Femur (tissue), 1 donor: ENCODE measurements at regions not wholly inside any gene's neighbourhood (a gene's known extent, or its start where the extent isn't known, plus 50 kb on each side); places are given as distances from the start of the nearest gene placed in this dataset.

ENCODE experiments used
- DNase-seq: peaks from one replicate; pipeline ENCODE4 v3.0.0-alpha.2; 2017

GRCh38 chr5:136526021-136526420 is 160.7 kb upstream of the TRPC7 start:
- no peak for DNase-seq

- no peak for DNase-seq
Measured at GRCh38 chr5:136525597-136525996, 160.3 kb upstream of the TRPC7 start.

GRCh38 chr5:136522217-136522956 is 157.0 kb upstream of the TRPC7 start:
- no peak for DNase-seq

GRCh38 chr5:136521696-136522095 is 156.4 kb upstream of the TRPC7 start:
- no peak for DNase-seq

GRCh38 chr5:136518814-136519213 is 153.5 kb upstream of the TRPC7 start:
- no peak for DNase-seq

GRCh38 chr5:136518174-136518573 is 152.8 kb upstream of the TRPC7 start:
- DNase-seq, result no peak

- DNase-seq, result no peak
Measured at GRCh38 chr5:136517755-136518154, 152.4 kb upstream of the TRPC7 start.

GRCh38 chr5:136516637-136517036 is 151.3 kb upstream of the TRPC7 start:
- DNase-seq, result no peak

- no peak for DNase-seq
Measured at GRCh38 chr5:136513430-136513829, 148.1 kb upstream of the TRPC7 start.

- DNase-seq, result no peak
Measured at GRCh38 chr5:136511046-136511445, 145.7 kb upstream of the TRPC7 start.

GRCh38 chr5:136510481-136510880 is 145.1 kb upstream of the TRPC7 start:
- DNase-seq, result no peak

GRCh38 chr5:136506131-136506530 is 140.8 kb upstream of the TRPC7 start:
- no peak for DNase-seq

GRCh38 chr5:136501133-136501532 is 135.8 kb upstream of the TRPC7 start:
- no peak for DNase-seq

- DNase-seq, result no peak
Measured at GRCh38 chr5:136492587-136492986, 127.2 kb upstream of the TRPC7 start.

- DNase-seq, result no peak
Measured at GRCh38 chr5:136491806-136492205, 126.5 kb upstream of the TRPC7 start.

GRCh38 chr5:136484808-136485325 is 119.5 kb upstream of the TRPC7 start:
- no peak for DNase-seq

- DNase-seq, result no peak
Measured at GRCh38 chr5:136482206-136482605, 116.9 kb upstream of the TRPC7 start.

GRCh38 chr5:136474466-136474865 is 109.1 kb upstream of the TRPC7 start:
- DNase-seq, result no peak

GRCh38 chr5:136467632-136468031 is 102.3 kb upstream of the TRPC7 start:
- no peak for DNase-seq

GRCh38 chr5:136466041-136466415 is 100.7 kb upstream of the TRPC7 start:
- no peak for DNase-seq

GRCh38 chr5:136458481-136458880 is 93.1 kb upstream of the TRPC7 start:
- no peak for DNase-seq

GRCh38 chr5:136457390-136458013 is 92.2 kb upstream of the TRPC7 start:
- peak; percentile 25 for DNase-seq

GRCh38 chr5:136455409-136455808 is 90.1 kb upstream of the TRPC7 start:
- DNase-seq, result no peak

- DNase-seq, result no peak
Measured at GRCh38 chr5:136453986-136454758, 88.8 kb upstream of the TRPC7 start.
